Natural killer cell (primary cell): ENCODE measurements at regions not wholly inside any gene's neighbourhood (a gene's known extent, or its start where the extent isn't known, plus 50 kb on each side); places are given as distances from the start of the nearest gene placed in this dataset.

ENCODE experiments used
- ATAC-seq, 3 donors: fragments of 150-1000 bp in 2 of 3; fragments of 200-7000 bp in 1 of 3; cut with Tn5 transposase; 1 replicate in 1 of 3; 2 replicates in 2 of 3; pipeline ENCODE4 v1.10.0; 2021; ENCODE audit warnings: mild to moderate bottlenecking in 2 of 3, moderate library complexity in 2 of 3
- DNase-seq, 2 donors: peaks; one replicate each; pipeline versions ENCODE4 v3.0.0 to v3.0.0-alpha.2; 2013 to 2021; ENCODE audit warnings: mixed read lengths in 1 of 2
- H3K27ac ChIP-seq: one replicate; pipeline ENCODE4 v1.5.1; 2013; ENCODE audit warnings: mild to moderate bottlenecking, low read length
- H3K27me3 ChIP-seq: one replicate; pipeline ENCODE4 v1.6.1; 2013; ENCODE audit warnings: low read length; ENCODE audit not compliant: control insufficient read depth, insufficient read depth
- H3K36me3 ChIP-seq: one replicate; pipeline ENCODE4 v1.6.1; 2013; ENCODE audit warnings: low read length; ENCODE audit not compliant: control insufficient read depth, insufficient read depth
- H3K4me1 ChIP-seq: one replicate; pipeline ENCODE4 v1.6.1; 2013; ENCODE audit warnings: low read length; ENCODE audit not compliant: control insufficient read depth, insufficient read depth
- H3K4me3 ChIP-seq: one replicate; pipeline ENCODE4 v1.5.1; 2013; ENCODE audit warnings: low read length
- H3K9me3 ChIP-seq: one replicate; pipeline ENCODE4 v1.6.1; 2013; ENCODE audit warnings: low read length; ENCODE audit not compliant: control insufficient read depth, insufficient read depth
- H3K27ac Mint-ChIP-seq, 2 donors: one replicate each; pipeline ENCODE4 v1.8.0; 2022; ENCODE audit warnings: mild to moderate bottlenecking in 2 of 2, mixed read lengths in 2 of 2, moderate library complexity in 1 of 2
- H3K27me3 Mint-ChIP-seq, 2 donors: one replicate each; pipeline ENCODE4 v1.8.0; 2022; ENCODE audit warnings: low read depth in 2 of 2, mixed read lengths in 2 of 2
- H3K36me3 Mint-ChIP-seq: one replicate; pipeline ENCODE4 v1.8.0; 2022; ENCODE audit warnings: mixed read lengths
- H3K4me1 Mint-ChIP-seq, 2 donors: one replicate each; pipeline ENCODE4 v1.8.0; 2022; ENCODE audit warnings: mixed read lengths in 2 of 2
- H3K4me3 Mint-ChIP-seq: one replicate; pipeline ENCODE4 v1.8.0; 2022; ENCODE audit warnings: mild to moderate bottlenecking, moderate library complexity, mixed read lengths
- H3K9me3 Mint-ChIP-seq, 2 donors: one replicate each; pipeline ENCODE4 v1.8.0; 2022; ENCODE audit warnings: mixed read lengths in 2 of 2
- WGBS: methylation state at CpG from one replicate; pipeline ENCODE4 v1.1.7; 2013; ENCODE audit warnings: missing lambda C conversion rate; ENCODE audit not compliant: insufficient coverage; 5-methylcytosine and 5-hydroxymethylcytosine counted together
- intact Hi-C: fragments of 100-400 bp; cut with micrococcal nuclease; formaldehyde crosslinking; loops from one replicate; pipeline ENCODE4 v1.14.2; 2022
- TF ChIP-seq, protein P1 (sequence below): fragments of 200-600 bp; IDR thresholded peaks from one replicate; pipeline ENCODE4 v1.8.0; 2022; ENCODE audit warnings: antibody characterized with exemption

DNA sequence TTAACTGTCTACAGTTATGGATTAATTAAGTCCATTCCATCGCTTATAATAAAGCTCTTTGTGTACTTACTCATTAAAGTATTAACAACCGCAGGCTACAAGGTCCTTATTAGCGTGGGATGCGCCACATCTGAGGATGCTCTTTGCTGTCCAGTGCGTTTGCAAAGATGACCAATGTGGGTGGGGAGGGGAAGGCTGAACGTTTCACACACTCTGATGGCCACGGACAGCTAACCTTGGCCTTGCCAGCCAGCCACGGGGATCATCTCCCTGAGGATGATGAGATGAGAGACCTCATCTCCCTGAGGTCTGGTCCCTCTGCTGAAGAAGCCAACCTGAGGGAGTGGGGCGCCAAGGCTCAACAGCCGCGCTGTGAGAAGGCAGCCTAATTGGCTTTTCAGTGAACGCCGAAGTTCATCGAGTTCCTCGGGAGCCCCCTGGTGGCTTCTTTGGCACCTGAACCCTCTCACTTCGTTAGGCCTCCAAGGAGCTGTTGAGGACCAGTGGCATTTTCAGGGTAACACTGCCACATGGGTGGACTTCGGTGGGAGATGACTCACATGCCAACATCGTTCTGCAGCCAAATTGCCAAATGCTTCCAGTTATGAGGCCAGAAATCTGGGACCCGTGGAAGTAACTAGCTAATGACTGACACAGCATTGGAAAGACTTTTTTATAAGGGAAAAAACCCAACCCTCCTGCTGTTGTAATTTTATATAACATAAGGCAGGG, 69.3 kb upstream of the SEC11C start:
- no peaks in the 10 kb centered on the region for H3K36me3 Mint-ChIP-seq
- H3K4me3 Mint-ChIP-seq: no peak overlapping the region
- Histone ChIP-seq H3K36me3 (no peaks in the 10 kb centered on the region), H3K9me3 (no peaks in the 10 kb centered on the region), H3K4me1 (no peaks in the 10 kb centered on the region), H3K4me3 (no peak overlapping the region), H3K27ac (no peak overlapping the region), H3K27me3 (no peaks in the 10 kb centered on the region)
- H3K4me1 Mint-ChIP-seq: no peaks in the 10 kb centered on the region
- DNase-seq (peak; percentile 50 to 81), ATAC-seq (peak; percentile 65 to 88 (median 68))
- WGBS: 39% methylated on average over 19 of the region's 19 CpGs
- H3K9me3 Mint-ChIP-seq: no peaks in the 10 kb centered on the region
- TF ChIP-seq, protein P1, sequence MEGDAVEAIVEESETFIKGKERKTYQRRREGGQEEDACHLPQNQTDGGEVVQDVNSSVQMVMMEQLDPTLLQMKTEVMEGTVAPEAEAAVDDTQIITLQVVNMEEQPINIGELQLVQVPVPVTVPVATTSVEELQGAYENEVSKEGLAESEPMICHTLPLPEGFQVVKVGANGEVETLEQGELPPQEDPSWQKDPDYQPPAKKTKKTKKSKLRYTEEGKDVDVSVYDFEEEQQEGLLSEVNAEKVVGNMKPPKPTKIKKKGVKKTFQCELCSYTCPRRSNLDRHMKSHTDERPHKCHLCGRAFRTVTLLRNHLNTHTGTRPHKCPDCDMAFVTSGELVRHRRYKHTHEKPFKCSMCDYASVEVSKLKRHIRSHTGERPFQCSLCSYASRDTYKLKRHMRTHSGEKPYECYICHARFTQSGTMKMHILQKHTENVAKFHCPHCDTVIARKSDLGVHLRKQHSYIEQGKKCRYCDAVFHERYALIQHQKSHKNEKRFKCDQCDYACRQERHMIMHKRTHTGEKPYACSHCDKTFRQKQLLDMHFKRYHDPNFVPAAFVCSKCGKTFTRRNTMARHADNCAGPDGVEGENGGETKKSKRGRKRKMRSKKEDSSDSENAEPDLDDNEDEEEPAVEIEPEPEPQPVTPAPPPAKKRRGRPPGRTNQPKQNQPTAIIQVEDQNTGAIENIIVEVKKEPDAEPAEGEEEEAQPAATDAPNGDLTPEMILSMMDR: peak; percentile 79
- no peak overlapping the region for H3K27ac Mint-ChIP-seq
- intact Hi-C loops: loop anchor here (1.0 kb wide), 2 partner anchors 289 to 302 kb away; no protein-coding TSS in a partner anchor
- H3K27me3 Mint-ChIP-seq: peaks cover 0 to 10% of the 10 kb centered on the region in 2 donors

DNA sequence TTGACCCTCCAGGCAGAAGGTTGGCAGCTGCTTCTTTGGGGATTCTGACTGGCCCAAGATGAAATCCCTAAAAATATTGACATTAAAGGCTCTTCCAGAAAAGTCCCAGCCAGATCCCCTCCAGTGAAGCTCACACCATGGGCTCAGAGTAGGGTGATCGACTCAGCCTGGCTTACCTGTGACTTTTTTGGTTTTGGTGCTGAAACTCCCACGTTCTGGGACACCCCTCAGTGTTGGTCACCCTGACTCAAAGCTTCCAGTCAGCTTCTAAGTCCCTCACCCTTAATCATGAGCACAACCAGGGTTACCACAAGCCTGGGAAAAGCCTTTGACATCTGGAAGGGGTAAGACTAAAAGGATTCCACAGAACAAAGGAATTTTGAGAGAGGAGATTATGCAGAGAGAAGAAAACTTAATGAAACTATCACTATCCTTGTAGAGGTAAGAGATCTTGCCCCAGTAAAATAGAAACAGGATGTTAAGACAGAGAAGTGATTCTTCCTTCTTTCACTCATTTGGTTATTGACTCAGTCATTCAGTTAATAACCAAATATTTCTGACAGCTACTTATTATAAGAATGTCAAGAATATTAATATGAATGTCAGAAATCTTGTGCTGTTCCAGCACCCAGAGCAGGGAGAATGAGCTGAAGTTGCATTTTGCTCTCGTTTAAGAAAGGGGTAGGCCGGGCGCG, 66.8 kb upstream of the SEC11C start:
- WGBS: 85% methylated on average over 6 of the region's 6 CpGs
- ATAC-seq: no peak
- intact Hi-C loops: no loop called here
- Mint-ChIP-seq H3K4me3 (no peak overlapping the region), H3K9me3 (no peaks in the 10 kb centered on the region), H3K27me3 (peaks cover 7 to 8% of the 10 kb centered on the region in 2 donors), H3K4me1 (no peaks in the 10 kb centered on the region), H3K27ac (no peak overlapping the region), H3K36me3 (no peaks in the 10 kb centered on the region)
- Histone ChIP-seq H3K4me1 (no peaks in the 10 kb centered on the region), H3K4me3 (no peak overlapping the region), H3K27ac (no peak overlapping the region), H3K27me3 (no peaks in the 10 kb centered on the region), H3K9me3 (no peaks in the 10 kb centered on the region), H3K36me3 (no peaks in the 10 kb centered on the region)
- TF ChIP-seq, protein P1: no peak
- DNase-seq: no peak

GRCh38 chr18:59075923-59076322, 63.8 kb upstream of the SEC11C start:
- Histone ChIP-seq H3K27ac (no peak overlapping the region), H3K4me3 (no peak overlapping the region), H3K36me3 (no peaks in the 10 kb centered on the region), H3K9me3 (no peaks in the 10 kb centered on the region), H3K4me1 (no peaks in the 10 kb centered on the region), H3K27me3 (no peaks in the 10 kb centered on the region)
- Mint-ChIP-seq H3K36me3 (no peaks in the 10 kb centered on the region), H3K27me3 (peaks cover 7 to 14% of the 10 kb centered on the region in 2 donors), H3K9me3 (no peaks in the 10 kb centered on the region), H3K4me1 (no peaks in the 10 kb centered on the region), H3K27ac (no peak overlapping the region), H3K4me3 (no peak overlapping the region)
- DNase-seq (no peak), ATAC-seq (no peak)
- 88% methylated on average over 3 of the region's 3 CpGs for WGBS
- intact Hi-C loops: no loop called here
- TF ChIP-seq, protein P1: no peak
